HepG2 (cell line): ENCODE measurements at regions not wholly inside any gene's neighbourhood (a gene's known extent, or its start where the extent isn't known, plus 50 kb on each side); places are given as distances from the start of the nearest gene placed in this dataset.

Source experiments
- ATAC-seq: fragments of 200-7000 bp; cut with Tn5 transposase; 3 replicates; pipeline ENCODE4 v1.9.1; 2020; ENCODE audit warnings: mild to moderate bottlenecking, moderate library complexity
- BruUV-seq: library from RNA; stranded (reverse); fragments of 400-500 nt; replicated peaks from 2 replicates; lab custom pipeline; 2021; lab: Mats Ljungman, UMichigan
- CTCF ChIA-PET: fragments of 300-600 bp; formaldehyde crosslinking; extraction: SDS; loops from one replicate; lab custom pipeline; 2021; ENCODE audit warnings: low total read pairs, inconsistent platforms, low intra/inter-chr PET ratio; lab: Yijun Ruan, JAX
- POLR2A ChIA-PET: fragments of 350-600 bp; sonication (Branson Sonifier 250); formaldehyde crosslinking; loops from one replicate; lab custom pipeline; 2020; ENCODE audit warnings: antibody characterized with exemption, inconsistent platforms; lab: Yijun Ruan, JAX
- DNase-seq: peaks from one replicate; pipeline ENCODE4 v3.0.0-alpha.2; 2015; ENCODE audit warnings: low spot score
- FAIRE-seq: peaks from 3 replicates; lab custom pipeline; 2011; peaks lifted over from hg19 to GRCh38; lab: Jason Lieb, UNC
- H2AFZ ChIP-seq: one replicate; pipeline ENCODE4 v1.6.1; 2011; ENCODE audit warnings: low read length, inconsistent platforms
- H3K27ac ChIP-seq: fragments of 300-600 bp; 3 replicates; pipeline ENCODE4 v1.8.0; 2011; ENCODE audit warnings: mixed run types, mild to moderate bottlenecking, mixed read lengths, low read length, inconsistent platforms; ENCODE audit not compliant: insufficient read depth; ENCODE audit errors: extremely low read length
- H3K27me3 ChIP-seq, 2 experiments: fragments of 200-600 bp in 1 of 2; 2 replicates in 1 of 2; 3 replicates in 1 of 2; pipeline versions ENCODE4 v1.6.0 to v1.8.0; 2011; ENCODE audit warnings: low read length in 2 of 2, mild to moderate bottlenecking in 2 of 2, moderate library complexity in 2 of 2, inconsistent platforms in 1 of 2; ENCODE audit not compliant: insufficient read depth in 2 of 2, control insufficient read depth in 1 of 2
- H3K36me3 ChIP-seq, 2 experiments: fragments of 200-600 bp in 1 of 2; replicated peaks in 1 of 2; 2 replicates in 1 of 2; 3 replicates in 1 of 2; pipeline versions ENCODE4 v1.5.1 to v1.8.0; 2011; ENCODE audit warnings: low read length in 2 of 2, inconsistent platforms in 1 of 2; ENCODE audit not compliant: insufficient read depth in 2 of 2, control insufficient read depth in 1 of 2
- H3K4me1 ChIP-seq: 2 replicates; pipeline ENCODE4 v1.5.1; 2012; ENCODE audit warnings: low read length, inconsistent platforms; ENCODE audit not compliant: insufficient read depth
- H3K4me2 ChIP-seq: 2 replicates; pipeline ENCODE4 v1.6.0; 2011; ENCODE audit warnings: low read depth, low read length, inconsistent platforms
- H3K4me3 ChIP-seq, 3 experiments: fragments of 200-600 bp in 1 of 3; sonication (generic), shearing (Covaris generic) in 1 of 3; replicated peaks in 1 of 3; 2 replicates each; pipeline ENCODE4 v1.5.1; 2011 to 2016; ENCODE audit warnings: low read length in 3 of 3, inconsistent platforms in 2 of 3, low read depth in 2 of 3, mild to moderate bottlenecking in 2 of 3, control low read depth in 1 of 3, mixed read lengths in 1 of 3; ENCODE audit not compliant: insufficient read depth in 1 of 3
- H3K79me2 ChIP-seq: one replicate; pipeline ENCODE4 v1.6.1; 2011; ENCODE audit warnings: low read length, inconsistent platforms; ENCODE audit not compliant: insufficient read depth
- H3K9ac ChIP-seq: 2 replicates; pipeline ENCODE4 v1.6.0; 2011; ENCODE audit warnings: mild to moderate bottlenecking, low read depth, low read length, inconsistent platforms; ENCODE audit not compliant: insufficient read depth
- H3K9me3 ChIP-seq: 2 replicates; pipeline ENCODE4 v1.5.1; 2012; ENCODE audit warnings: mild to moderate bottlenecking, low read length
- H4K20me1 ChIP-seq: 2 replicates; pipeline ENCODE4 v1.6.0; 2011; ENCODE audit warnings: inconsistent platforms, mild to moderate bottlenecking, low read length, moderate library complexity; ENCODE audit not compliant: insufficient read depth
- AKAP8 ChIP-seq: sonication (generic); formaldehyde crosslinking; IDR thresholded peaks from 2 replicates; pipeline ENCODE4 v1.5.1; 2020; ENCODE audit warnings: mild to moderate bottlenecking, missing genetic modification reagents
- ATF7 ChIP-seq, 2 experiments: fragments of 450-650 bp in 1 of 2; sonication (generic) in 1 of 2; formaldehyde crosslinking in 1 of 2; IDR thresholded peaks; 2 replicates each; pipeline versions ENCODE4 v1.4.0 to v1.6.1; 2016 to 2020; ENCODE audit warnings: antibody characterized with exemption in 1 of 2, mild to moderate bottlenecking in 1 of 2, missing genetic modification reagents in 1 of 2
- CREB1 ChIP-seq, 2 experiments: fragments of 450-650 bp in 1 of 2; IDR thresholded peaks; 2 replicates each; pipeline ENCODE4 v1.6.1; 2016 to 2017; ENCODE audit warnings: control low read depth in 1 of 2, mild to moderate bottlenecking in 1 of 2, missing compliant biosample characterization in 1 of 2, missing genetic modification characterization in 1 of 2
- DNMT3B ChIP-seq: conservative IDR thresholded peaks from 2 replicates; pipeline ENCODE4 v1.6.1; 2016; ENCODE audit warnings: missing biosample characterization, control low read depth
- GABPA ChIP-seq, 2 experiments: IDR thresholded peaks; 2 replicates each; pipeline ENCODE4 v1.6.1; 2011 to 2016; ENCODE audit warnings: low read depth in 2 of 2, low read length in 1 of 2, missing biosample characterization in 1 of 2, missing genetic modification characterization in 1 of 2
- HHEX ChIP-seq: IDR thresholded peaks from 2 replicates; pipeline ENCODE4 v1.6.1; 2016; ENCODE audit warnings: control low read depth
- PCBP1 ChIP-seq: fragments of 200-400 bp; formaldehyde crosslinking; IDR thresholded peaks from 2 replicates; pipeline ENCODE4 v1.6.1; 2017; ENCODE audit warnings: mild to moderate bottlenecking, low read depth, low read length, borderline replicate concordance
- SP2 ChIP-seq: sonication (generic); formaldehyde crosslinking; IDR thresholded peaks from 2 replicates; pipeline ENCODE4 v1.5.1; 2020; ENCODE audit warnings: mild to moderate bottlenecking, missing genetic modification reagents
- ZFP82 ChIP-seq: sonication (generic); formaldehyde crosslinking; IDR thresholded peaks from 2 replicates; pipeline ENCODE4 v1.5.1; 2020; ENCODE audit warnings: mild to moderate bottlenecking, missing genetic modification reagents, borderline replicate concordance
- ZNF121 ChIP-seq: sonication (generic); formaldehyde crosslinking; IDR thresholded peaks from 2 replicates; pipeline ENCODE4 v1.5.0; 2020; ENCODE audit warnings: mild to moderate bottlenecking, missing genetic modification reagents
- ZNF292 ChIP-seq: sonication (generic); formaldehyde crosslinking; IDR thresholded peaks from 2 replicates; pipeline ENCODE4 v1.8.1; 2022; ENCODE audit warnings: mild to moderate bottlenecking, low read depth, missing genetic modification reagents, borderline replicate concordance
- ZNF343 ChIP-seq: sonication (generic); formaldehyde crosslinking; IDR thresholded peaks from 2 replicates; pipeline ENCODE4 v1.4.0; 2020; ENCODE audit warnings: mild to moderate bottlenecking, missing genetic modification reagents
- WGBS: methylation state at CpG from one replicate; pipeline ENCODE4 v1.1.6; 2017; ENCODE audit warnings: low lambda C conversion rate; 5-methylcytosine and 5-hydroxymethylcytosine counted together
- in situ Hi-C: cut with HindIII; loops from 2 replicates; pipeline ENCODE4 v1.10.0; 2017; ENCODE audit warnings: low pct_unique_long_range_greater_than_20kb; ENCODE audit not compliant: extremely low pct_ligation_motif_present
- intact Hi-C: fragments of 100-400 bp; cut with micrococcal nuclease; formaldehyde crosslinking; loops from one replicate; pipeline ENCODE4 v1.10.0; 2022; ENCODE audit not compliant: unreplicated experiment
- TF ChIP-seq, protein P1 (sequence below): sonication (generic); formaldehyde crosslinking; IDR thresholded peaks from 2 replicates; pipeline ENCODE4 v1.5.0; 2020; ENCODE audit warnings: missing genetic modification reagents
- TF ChIP-seq, protein P2 (sequence below): IDR thresholded peaks from 2 replicates; pipeline ENCODE4 v1.6.1; 2016; ENCODE audit warnings: control low read depth

DNA sequence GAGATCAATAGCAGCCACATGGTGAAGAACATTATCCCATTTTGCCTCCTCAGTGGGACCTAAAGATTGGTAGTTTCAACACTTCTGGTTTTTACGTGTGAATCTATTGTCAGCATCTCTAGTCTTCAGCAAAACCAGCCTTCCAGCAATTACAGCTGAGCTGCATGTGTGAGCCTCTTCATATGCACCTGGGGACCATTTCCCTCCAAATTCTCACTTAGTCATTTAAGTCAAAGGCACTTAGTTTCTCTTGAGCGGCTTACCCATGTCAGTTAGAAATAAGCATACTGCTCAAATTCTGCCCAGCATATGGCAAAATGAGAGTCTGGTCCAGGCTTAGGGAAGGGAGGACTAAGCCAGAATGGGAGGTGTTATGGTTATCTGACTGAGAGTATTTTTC, 99.7 kb upstream of the NXPH2 start:
- no peaks in the 10 kb centered on the region for H3K27me3 ChIP-seq
- H3K36me3 ChIP-seq = no peaks in the 10 kb centered on the region
- BruUV-seq = no TSS peak
- no peak overlapping the region for H2AFZ ChIP-seq
- CTCF ChIA-PET = no interaction called here
- in situ Hi-C loops (no loop called here), intact Hi-C loops (no loop called here)
- POLR2A ChIA-PET = no interaction called here
- no peaks in the 10 kb centered on the region for H3K79me2 ChIP-seq
- no peaks in the 10 kb centered on the region for H3K9me3 ChIP-seq
- 0% methylated on average over 2 of the region's 2 CpGs for WGBS
- H3K27ac ChIP-seq = no peak overlapping the region
- no peaks in the 10 kb centered on the region for H4K20me1 ChIP-seq
- no peak for ATAC-seq
- no peak overlapping the region for H3K4me3 ChIP-seq
- TF ChIP-seq, protein P1, sequence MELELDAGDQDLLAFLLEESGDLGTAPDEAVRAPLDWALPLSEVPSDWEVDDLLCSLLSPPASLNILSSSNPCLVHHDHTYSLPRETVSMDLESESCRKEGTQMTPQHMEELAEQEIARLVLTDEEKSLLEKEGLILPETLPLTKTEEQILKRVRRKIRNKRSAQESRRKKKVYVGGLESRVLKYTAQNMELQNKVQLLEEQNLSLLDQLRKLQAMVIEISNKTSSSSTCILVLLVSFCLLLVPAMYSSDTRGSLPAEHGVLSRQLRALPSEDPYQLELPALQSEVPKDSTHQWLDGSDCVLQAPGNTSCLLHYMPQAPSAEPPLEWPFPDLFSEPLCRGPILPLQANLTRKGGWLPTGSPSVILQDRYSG (CRISPR knock-in tag) = no peak
- TF ChIP-seq ZNF121 (CRISPR knock-in tag) (no peak), HHEX (CRISPR knock-in tag) (no peak), GABPA (IDR thresholded peaks at IDR 0.05; ENCODE audit: low read depth, low read length) (no peak), GABPA (CRISPR knock-in tag; IDR thresholded peaks at IDR 0.05; ENCODE audit: low read depth) (no peak), ZNF343 (CRISPR knock-in tag) (no peak), DNMT3B (CRISPR knock-in tag) (no peak), ZNF292 (CRISPR knock-in tag) (no peak), CREB1 (IDR thresholded peaks at IDR 0.05) (no peak), CREB1 (CRISPR knock-in tag; IDR thresholded peaks at IDR 0.05) (no peak), AKAP8 (no peak), ATF7 (IDR thresholded peaks at IDR 0.05) (no peak), ATF7 (CRISPR knock-in tag; IDR thresholded peaks at IDR 0.05) (no peak), ZFP82 (no peak), PCBP1 (no peak), SP2 (no peak)
- TF ChIP-seq, protein P2, sequence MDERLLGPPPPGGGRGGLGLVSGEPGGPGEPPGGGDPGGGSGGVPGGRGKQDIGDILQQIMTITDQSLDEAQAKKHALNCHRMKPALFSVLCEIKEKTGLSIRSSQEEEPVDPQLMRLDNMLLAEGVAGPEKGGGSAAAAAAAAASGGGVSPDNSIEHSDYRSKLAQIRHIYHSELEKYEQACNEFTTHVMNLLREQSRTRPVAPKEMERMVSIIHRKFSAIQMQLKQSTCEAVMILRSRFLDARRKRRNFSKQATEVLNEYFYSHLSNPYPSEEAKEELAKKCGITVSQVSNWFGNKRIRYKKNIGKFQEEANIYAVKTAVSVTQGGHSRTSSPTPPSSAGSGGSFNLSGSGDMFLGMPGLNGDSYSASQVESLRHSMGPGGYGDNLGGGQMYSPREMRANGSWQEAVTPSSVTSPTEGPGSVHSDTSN = no peak
- TF ChIP-seq, all 625 proteins: peak for 0
- no peak for FAIRE-seq
- Histone ChIP-seq H3K9ac (no peak overlapping the region), H3K4me1 (no peaks in the 10 kb centered on the region), H3K4me2 (no peak overlapping the region)
- DNase-seq = no peak
